Glutamatergic neuron (in vitro differentiated cells): ENCODE measurements at regions not wholly inside any gene's neighbourhood (a gene's known extent, or its start where the extent isn't known, plus 50 kb on each side); places are given as distances from the start of the nearest gene placed in this dataset.

Experiments used
- DNase-seq: peaks from one replicate; pipeline ENCODE4 v3.0.0; 2022
- H3K27ac Mint-ChIP-seq: one replicate; pipeline ENCODE4 v1.8.0; 2020; ENCODE audit warnings: mild to moderate bottlenecking, mixed read lengths, inconsistent platforms; ENCODE audit not compliant: unreplicated experiment
- H3K27me3 Mint-ChIP-seq: one replicate; pipeline ENCODE4 v1.8.0; 2020; ENCODE audit warnings: mild to moderate bottlenecking, moderate library complexity, mixed read lengths, inconsistent platforms; ENCODE audit not compliant: unreplicated experiment
- H3K36me3 Mint-ChIP-seq: one replicate; pipeline ENCODE4 v1.8.0; 2020; ENCODE audit warnings: mild to moderate bottlenecking, mixed read lengths, inconsistent platforms; ENCODE audit not compliant: unreplicated experiment
- H3K4me1 Mint-ChIP-seq: one replicate; pipeline ENCODE4 v1.8.0; 2020; ENCODE audit warnings: mild to moderate bottlenecking, low read depth, mixed read lengths, inconsistent platforms; ENCODE audit not compliant: unreplicated experiment
- H3K4me3 Mint-ChIP-seq: one replicate; pipeline ENCODE4 v1.8.0; 2020; ENCODE audit warnings: mild to moderate bottlenecking, mixed read lengths, inconsistent platforms; ENCODE audit not compliant: unreplicated experiment
- H3K9me3 Mint-ChIP-seq: one replicate; pipeline ENCODE4 v1.8.0; 2020; ENCODE audit warnings: mild to moderate bottlenecking, moderate library complexity, mixed read lengths, inconsistent platforms; ENCODE audit not compliant: unreplicated experiment
- TF ChIP-seq, protein P1 (sequence below): fragments of 200-600 bp; sonication (generic); IDR thresholded peaks from one replicate; pipeline ENCODE4 v1.5.0; 2021; ENCODE audit not compliant: partially characterized antibody, unreplicated experiment

DNA sequence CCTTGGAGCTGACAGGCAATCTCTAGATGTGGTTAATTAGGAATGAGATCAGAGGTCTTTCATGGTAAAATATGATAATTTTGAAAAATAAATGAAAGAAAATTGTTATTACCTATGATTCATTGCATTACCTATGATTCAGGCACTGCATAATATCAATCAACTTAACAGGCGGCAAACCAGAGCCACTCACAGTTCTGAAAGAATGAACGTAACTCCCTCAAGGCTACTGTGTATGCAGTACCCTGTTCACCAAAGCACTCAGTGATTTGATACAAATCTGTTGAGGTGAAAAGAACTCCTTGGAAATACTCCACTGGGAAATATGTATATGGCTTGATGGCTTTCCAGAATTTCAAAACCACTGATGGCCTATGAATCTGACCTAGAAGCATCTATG lies 398.9 kb downstream of the ACTL7B start:
- TF ChIP-seq, protein P1, sequence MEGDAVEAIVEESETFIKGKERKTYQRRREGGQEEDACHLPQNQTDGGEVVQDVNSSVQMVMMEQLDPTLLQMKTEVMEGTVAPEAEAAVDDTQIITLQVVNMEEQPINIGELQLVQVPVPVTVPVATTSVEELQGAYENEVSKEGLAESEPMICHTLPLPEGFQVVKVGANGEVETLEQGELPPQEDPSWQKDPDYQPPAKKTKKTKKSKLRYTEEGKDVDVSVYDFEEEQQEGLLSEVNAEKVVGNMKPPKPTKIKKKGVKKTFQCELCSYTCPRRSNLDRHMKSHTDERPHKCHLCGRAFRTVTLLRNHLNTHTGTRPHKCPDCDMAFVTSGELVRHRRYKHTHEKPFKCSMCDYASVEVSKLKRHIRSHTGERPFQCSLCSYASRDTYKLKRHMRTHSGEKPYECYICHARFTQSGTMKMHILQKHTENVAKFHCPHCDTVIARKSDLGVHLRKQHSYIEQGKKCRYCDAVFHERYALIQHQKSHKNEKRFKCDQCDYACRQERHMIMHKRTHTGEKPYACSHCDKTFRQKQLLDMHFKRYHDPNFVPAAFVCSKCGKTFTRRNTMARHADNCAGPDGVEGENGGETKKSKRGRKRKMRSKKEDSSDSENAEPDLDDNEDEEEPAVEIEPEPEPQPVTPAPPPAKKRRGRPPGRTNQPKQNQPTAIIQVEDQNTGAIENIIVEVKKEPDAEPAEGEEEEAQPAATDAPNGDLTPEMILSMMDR, result no peak
- no peaks in the 10 kb centered on the region for H3K4me1 Mint-ChIP-seq
- no peak for DNase-seq
- no peaks in the 10 kb centered on the region for H3K36me3 Mint-ChIP-seq
- no peaks in the 10 kb centered on the region for H3K9me3 Mint-ChIP-seq
- H3K27me3 Mint-ChIP-seq, result peaks cover 1% of the 10 kb centered on the region
- no peak overlapping the region for H3K4me3 Mint-ChIP-seq
- H3K27ac Mint-ChIP-seq, result no peak overlapping the region

DNA sequence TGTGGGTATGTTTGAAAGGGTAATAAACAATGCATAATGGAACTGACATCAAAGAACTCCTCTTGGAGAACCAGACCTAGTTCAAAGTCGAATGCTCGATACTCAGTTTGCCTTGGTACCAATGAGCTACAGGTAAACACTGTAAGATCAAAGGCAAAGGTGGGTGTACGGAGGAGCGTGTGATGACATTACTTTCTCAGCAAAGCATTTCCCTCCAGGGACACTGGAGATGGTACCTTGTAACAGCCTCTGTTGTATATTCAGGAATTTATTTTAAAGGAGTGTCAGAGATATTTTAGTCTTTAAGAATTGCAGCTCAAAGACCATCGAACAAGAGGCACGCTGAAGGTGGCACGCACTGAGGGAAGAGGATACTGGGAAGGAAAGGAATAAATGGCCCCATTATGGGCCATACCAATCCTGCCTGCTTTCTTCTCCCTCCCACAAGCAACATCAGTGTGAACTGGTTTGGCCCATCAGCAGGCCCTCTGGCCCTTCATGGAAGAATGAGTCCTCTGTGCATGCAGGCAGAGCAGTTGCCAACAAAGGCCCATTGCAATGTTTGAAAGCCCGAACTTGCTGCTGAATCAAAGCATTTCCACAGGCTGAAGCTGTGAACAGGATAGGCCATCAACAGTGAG lies 410.2 kb downstream of the ACTL7B start:
- DNase-seq, result no peak

DNA sequence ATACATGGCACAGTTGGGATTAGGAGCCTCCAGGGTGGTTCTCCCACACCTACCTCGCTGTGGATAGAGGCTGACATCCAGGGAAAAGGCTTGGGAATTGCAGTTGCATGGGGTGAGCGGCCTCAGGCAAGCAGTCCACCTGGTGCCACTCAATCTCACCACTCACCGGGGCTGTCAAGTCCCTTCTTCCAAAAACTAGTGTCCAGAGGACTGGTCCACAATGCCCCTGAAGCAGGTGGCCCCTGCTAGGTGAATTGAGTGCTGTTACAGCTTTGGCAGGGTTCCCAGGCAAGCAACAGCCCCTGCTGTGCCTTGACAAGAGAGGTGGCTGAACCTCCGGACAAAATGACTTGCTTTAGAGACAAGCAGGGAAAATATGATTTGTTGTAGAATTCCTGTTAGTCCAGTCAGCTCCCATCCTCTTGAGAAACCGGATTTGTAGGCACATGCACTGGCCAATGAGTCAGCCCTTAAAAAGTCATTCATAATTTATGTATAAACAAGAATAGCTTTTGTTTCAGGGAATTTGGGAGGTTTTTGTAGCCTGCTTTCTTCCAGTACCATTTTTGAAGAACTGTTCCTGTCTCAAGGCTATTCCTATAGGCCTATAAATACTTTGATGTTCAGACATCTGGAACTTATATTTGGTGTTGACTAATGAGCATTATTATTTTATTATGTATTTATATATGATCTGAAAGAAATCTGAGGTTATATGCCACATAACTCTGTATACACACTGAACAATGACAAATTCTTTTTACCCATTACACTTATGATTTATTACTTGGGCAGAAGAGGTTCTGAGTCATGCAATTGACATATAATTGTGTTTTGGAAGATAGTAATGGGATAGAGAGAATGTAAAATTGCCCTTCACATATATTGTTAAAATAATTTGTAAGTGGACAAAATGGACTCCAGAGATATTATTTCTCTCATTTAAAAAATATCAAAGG lies 411.1 kb downstream of the ACTL7B start:
- Mint-ChIP-seq H3K36me3 (no peaks in the 10 kb centered on the region), H3K9me3 (no peaks in the 10 kb centered on the region), H3K27me3 (no peaks in the 10 kb centered on the region), H3K4me1 (no peaks in the 10 kb centered on the region), H3K4me3 (no peak overlapping the region), H3K27ac (no peak overlapping the region)
- no peak for DNase-seq
- TF ChIP-seq, protein P1, result no peak

More for the DNA sequence above, 410.2 kb downstream of the ACTL7B start:
- Mint-ChIP-seq H3K4me3 (no peak overlapping the region), H3K27ac (no peak overlapping the region), H3K27me3 (no peaks in the 10 kb centered on the region), H3K4me1 (no peaks in the 10 kb centered on the region), H3K36me3 (no peaks in the 10 kb centered on the region), H3K9me3 (no peaks in the 10 kb centered on the region)
- TF ChIP-seq, protein P1, result no peak

DNA sequence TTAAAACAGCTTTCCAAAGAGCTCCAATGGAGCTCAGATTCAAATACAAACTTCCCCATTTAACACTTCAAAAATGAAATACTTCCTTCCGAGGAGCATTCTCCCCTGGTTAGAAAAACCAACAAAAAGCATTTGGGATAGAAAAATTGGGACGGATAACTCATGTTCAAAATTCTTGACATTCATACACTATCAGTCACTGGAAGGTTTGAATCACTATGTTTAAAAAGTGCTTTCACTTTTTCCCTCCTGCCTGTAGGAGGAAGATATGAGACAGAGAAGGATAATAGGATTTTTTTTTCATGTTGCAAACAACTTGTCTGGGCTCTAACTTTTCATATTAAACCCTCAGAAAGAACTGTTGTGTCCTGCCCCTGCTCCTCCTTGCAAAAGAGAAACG lies 412.0 kb downstream of the ACTL7B start:
- Mint-ChIP-seq H3K9me3 (no peaks in the 10 kb centered on the region), H3K4me3 (no peak overlapping the region), H3K27ac (no peak overlapping the region), H3K4me1 (no peaks in the 10 kb centered on the region), H3K36me3 (no peaks in the 10 kb centered on the region), H3K27me3 (no peaks in the 10 kb centered on the region)
- no peak for DNase-seq
- TF ChIP-seq, protein P1, result no peak
